GM18909 (cell line): ENCODE measurements at regions not wholly inside any gene's neighbourhood (a gene's known extent, or its start where the extent isn't known, plus 50 kb on each side); places are given as distances from the start of the nearest gene placed in this dataset.

Experiments
- ATAC-seq: cut with Tn5 transposase; IDR thresholded peaks from one replicate; pipeline ENCODE4 v1.9.1; 2021; ENCODE audit warnings: mild to moderate bottlenecking; ENCODE audit not compliant: unreplicated experiment, poor library complexity

- no peak for ATAC-seq
These were observed 201.4 kb downstream of the PLOD2 start for GRCh38 chr3:145959457-145960088.

- no peak for ATAC-seq
These were observed 197.9 kb downstream of the PLOD2 start for GRCh38 chr3:145963111-145963510.

- no peak for ATAC-seq
These were observed 193.9 kb downstream of the PLOD2 start for GRCh38 chr3:145967043-145967442.

- no peak for ATAC-seq
These were observed 189.8 kb downstream of the PLOD2 start for GRCh38 chr3:145971186-145971585.

GRCh38 chr3:145972851-145973250, 188.1 kb downstream of the PLOD2 start:
- ATAC-seq, result no peak

- no peak for ATAC-seq
These were observed 179.9 kb downstream of the PLOD2 start for GRCh38 chr3:145981056-145981455.

GRCh38 chr3:145983101-145983500, 177.9 kb downstream of the PLOD2 start:
- ATAC-seq, result no peak
